DMS 273 (cell line): ENCODE measurements at regions not wholly inside any gene's neighbourhood (a gene's known extent, or its start where the extent isn't known, plus 50 kb on each side); places are given as distances from the start of the nearest gene placed in this dataset.
A peak's percentile ranks its signal among the peaks of the same experiment; 100 is the strongest.
"Not testable (repeated sequence)": the region's sequence is repeated elsewhere in the genome, so short reads cannot be mapped to it uniquely, and the experiment has no call there.

Source experiments
- DNase-seq: peaks from one replicate; lab custom pipeline; 2025; ENCODE audit not compliant: unreplicated experiment; lab: John Stamatoyannopoulos, UW

DNA sequence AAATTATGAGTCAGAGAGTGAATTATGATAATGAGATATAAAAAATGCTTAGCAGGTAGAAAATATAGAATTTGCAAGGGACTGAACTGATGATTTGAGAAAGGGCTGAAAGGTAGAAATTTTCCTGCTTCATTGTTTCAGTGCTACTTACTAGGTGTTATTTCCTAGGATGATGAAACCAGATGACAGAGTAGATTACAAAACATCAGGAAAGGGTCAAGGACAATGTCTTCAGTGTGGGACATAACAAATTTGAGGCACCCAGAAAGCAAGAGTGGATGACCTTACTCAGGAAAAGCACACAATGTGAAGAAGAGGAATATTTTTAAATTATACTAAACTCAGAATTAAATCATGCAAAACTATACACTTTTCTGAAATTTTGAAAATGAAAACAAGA, 102.1 kb downstream of the SHCBP1 start:
- DNase-seq, result no peak

- no peak for DNase-seq
Measured at GRCh38 chr16:46496701-46497100, 124.5 kb downstream of the SHCBP1 start.

GRCh38 chr16:46482895-46483294, 138.3 kb downstream of the SHCBP1 start:
- peak; percentile 19 for DNase-seq

DNA sequence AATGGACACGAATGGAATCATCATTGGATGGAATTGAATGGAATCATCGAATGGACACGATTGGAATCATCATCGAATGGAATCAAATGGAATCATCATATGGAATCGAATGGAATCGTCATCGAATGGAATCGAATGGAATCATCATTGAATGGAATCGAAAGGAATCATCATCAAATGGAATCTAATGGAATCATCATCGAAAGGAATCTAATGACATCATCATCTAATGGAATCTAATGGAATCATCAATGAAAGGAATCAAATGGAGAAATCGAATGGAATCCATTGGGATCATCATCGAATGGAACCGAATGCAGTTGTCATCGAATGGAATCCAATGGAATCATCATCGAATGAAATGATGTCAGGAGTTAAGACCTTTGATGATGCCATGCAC, 154.9 kb downstream of the SHCBP1 start:
- DNase-seq, result no peak

GRCh38 chr16:46454801-46455200, 166.4 kb downstream of the SHCBP1 start:
- DNase-seq, result not testable (repeated sequence)

- no peak for DNase-seq
Measured at GRCh38 chr16:46428108-46429061, 192.8 kb downstream of the SHCBP1 start.

- no peak for DNase-seq
Measured at GRCh38 chr16:46427340-46428107, 193.7 kb downstream of the SHCBP1 start.

GRCh38 chr16:46426336-46426735, 194.8 kb downstream of the SHCBP1 start:
- no peak for DNase-seq

DNA sequence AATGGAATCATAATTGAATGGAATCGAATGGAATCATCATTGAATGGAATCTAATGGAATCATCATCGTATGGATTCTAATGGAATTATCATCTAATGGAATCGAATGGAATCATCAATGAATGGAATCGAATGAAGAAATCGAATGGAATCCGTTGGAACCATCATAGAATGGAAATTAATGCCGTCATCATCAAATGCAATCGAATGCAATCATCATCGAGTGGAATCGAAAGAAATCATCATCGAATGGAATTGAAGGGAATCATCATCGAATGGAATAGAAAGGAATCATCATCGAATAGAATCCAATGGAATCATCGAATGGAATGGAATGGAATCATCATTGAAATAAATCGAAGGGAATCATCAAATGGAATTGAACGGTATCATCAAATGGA, 217.2 kb downstream of the SHCBP1 start:
- no peak for DNase-seq

- DNase-seq, result not testable (repeated sequence)
Measured at GRCh38 chr16:46398559-46398958, 222.6 kb downstream of the SHCBP1 start.

GRCh38 chr16:46396883-46397270, 224.3 kb downstream of the SHCBP1 start:
- DNase-seq, result not testable (repeated sequence)

DNA sequence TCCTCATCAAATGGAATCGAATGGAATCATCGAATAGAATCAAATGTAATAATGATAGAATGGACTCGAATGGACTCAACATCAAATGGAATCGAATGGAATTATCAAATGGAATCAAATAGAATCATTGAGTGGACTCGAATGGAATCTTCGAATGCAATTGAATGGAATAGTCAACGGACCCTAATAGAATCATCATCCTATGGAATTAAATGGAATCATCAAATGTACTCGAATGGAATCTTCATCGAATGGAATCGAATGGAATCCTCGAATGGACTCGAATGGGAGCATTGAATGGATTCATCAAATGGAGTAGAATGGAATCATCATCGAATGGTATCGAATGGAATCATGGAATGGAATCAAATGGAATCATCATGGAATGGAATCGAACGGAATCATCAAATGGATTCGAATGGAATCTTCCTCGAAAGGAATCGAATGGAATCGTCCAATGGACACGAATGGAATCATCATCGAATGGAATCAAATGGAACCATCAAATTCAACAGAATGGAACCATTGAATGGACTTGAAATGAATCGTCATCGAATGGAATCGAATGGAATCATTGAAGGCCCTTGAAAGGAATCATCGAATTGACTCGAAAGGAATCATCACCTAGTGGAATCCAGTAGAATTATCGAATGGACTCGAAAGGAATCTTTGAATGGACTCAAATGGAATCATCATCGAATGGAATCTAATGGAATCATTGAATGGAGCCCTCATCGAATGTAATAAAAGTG, 224.9 kb downstream of the SHCBP1 start:
- DNase-seq, result not testable (repeated sequence)

DNA sequence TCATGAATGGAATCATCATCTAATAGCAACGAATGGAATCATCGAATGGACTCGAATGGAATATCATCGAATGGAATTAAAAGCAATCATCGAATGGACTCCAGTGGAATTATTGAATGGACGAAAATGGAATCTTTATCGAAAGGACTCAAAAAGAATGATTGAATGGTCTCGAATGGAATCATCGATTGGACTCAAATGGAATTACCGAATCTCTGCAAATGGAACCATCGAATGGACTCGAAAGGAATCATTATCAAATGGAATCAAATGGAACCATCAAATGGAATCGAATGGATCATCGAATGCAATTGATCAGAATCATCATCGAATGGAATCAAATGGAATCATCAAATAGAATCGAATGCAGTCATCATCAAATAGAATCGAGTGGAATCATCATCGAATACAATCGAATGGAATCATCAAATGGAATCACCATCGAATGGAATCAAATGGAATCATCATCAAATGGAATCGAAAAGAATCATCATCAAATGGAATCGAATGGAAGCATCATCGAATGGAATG, 225.7 kb downstream of the SHCBP1 start:
- DNase-seq, result not testable (repeated sequence)

DNA sequence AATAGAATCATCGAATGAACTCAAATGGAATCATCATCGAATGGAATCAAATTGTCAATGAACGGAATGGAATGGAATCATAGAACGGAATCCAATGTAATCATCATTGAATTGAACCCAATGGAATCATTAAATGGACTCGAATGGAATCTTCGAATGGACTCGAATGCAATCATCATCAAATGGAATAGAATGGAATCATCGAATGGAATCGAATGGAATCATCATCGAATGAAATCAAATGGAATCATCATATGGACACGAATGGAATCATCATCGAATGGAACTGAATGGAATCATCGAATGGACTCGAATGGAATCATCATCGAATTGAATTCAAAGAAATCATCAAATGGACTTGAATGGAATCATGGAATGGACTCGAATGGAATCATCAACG, 226.2 kb downstream of the SHCBP1 start:
- not testable (repeated sequence) for DNase-seq

DNA sequence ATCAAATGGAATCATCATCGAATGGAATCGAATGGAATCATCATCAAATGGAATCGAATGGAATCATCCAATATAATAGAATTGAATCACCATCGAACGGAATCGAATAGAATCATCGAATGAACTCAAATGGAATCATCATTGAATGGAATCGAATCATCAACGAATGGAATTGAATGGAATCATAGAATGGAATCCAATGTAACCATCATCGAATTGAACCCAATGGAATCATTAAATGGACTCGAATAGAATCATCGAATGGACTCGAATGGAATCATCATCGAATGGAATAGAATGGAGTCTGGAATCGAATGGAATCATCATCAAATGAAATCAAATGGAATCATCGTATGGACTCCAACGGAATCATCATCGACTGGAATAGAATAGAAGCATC, 227.0 kb downstream of the SHCBP1 start:
- DNase-seq, result not testable (repeated sequence)

DNA sequence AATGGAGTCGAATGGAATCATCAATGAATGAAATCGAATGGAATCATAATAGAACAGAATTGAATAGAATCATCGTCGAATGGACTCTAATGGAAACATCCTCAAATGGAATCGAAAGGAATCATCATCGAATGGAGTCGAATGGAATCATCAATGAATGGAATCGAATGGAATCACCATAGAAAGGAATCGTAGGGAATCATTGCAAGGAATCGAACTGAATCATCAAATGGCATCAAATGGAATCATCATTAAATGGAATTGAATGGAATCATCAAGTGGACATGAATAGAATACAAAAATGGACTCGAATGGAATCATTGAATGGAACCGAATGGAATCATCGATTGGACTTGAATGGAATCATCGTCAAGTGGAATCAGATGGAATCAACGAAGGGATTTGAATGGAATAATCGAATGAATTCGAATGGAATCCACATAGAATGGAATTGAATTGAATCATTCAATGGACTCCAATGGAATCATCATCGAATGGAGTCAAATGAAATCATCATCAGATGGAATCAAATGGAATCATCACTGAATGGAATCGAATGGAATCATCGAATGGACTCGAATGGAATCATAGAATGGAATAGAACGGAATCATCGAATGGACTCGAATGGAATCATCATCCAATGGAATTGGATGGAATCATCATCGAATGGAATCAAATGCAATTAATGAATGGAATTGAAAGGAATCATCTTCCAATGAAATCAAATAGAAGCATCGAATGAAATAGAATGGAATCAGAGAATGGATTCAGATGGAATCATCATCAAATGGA, 228.1 kb downstream of the SHCBP1 start:
- not testable (repeated sequence) for DNase-seq

DNA sequence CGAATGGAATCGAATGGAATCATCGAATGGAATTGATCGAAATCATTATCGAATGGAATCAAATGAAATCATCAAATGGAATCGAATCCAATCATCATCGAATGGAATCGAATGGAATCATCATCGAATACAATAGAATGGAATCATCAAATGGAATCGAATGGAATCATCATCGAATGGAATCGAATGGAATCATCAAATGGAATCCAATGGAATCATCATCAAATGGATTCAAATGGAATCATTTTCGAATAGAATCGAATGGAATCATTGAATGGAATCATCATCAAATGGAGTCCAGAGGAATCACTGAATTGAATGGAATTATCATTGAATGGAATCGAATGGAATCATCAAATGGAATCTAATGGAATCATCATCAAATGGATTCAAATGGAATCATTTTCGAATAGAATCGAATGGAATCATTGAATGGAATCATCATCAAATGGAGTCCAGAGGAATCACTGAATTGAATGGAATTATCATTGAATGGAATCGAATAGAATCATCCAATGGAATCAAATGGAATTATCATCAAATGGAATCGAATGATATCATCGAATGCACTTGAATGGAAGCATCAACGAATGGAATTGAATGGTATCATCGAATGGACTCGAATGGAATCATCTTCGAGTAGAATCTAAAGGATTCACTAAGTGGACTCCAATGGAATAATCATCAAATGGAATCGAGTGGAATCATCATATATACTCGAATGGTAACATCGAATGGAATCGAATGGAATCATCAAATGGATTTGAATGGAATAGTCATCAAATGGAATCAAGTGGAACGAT, 230.3 kb downstream of the SHCBP1 start:
- DNase-seq, result not testable (repeated sequence)

- DNase-seq, result not testable (repeated sequence)
Measured at GRCh38 chr16:46389561-46390041, 231.6 kb downstream of the SHCBP1 start.

DNA sequence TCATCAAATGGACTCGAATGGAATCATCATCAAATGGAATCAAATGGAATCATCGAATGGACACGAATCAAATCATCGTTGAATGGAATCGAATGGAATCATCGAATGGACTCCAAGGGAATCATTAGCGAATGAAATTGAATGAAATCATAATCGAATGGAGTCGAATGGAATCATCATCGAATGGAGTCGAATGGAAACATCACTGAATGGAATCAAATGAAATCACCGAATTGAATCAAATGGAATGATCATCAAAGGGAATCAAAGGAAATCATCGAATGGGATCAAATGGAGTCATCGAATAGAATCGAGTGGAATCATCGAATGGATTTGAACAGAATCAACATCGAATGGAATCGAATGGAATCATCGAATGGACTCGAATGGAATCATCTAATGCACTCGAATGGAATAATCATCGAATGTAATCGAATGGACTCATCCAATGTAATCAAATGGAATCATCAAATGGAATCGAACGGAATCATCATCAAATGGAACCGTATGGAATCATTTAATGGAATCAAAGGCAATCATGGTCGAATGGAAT, 232.2 kb downstream of the SHCBP1 start:
- not testable (repeated sequence) for DNase-seq
